ENCODE measurements at regions not wholly inside any gene's neighbourhood (a gene's known extent, or its start where the extent isn't known, plus 50 kb on each side); places are given as distances from the start of the nearest gene placed in this dataset.

GRCh38 chr2:217711188-217711587 lies 291.6 kb downstream of the TNS1 start:
- TF ChIP-seq CTCF (IDR thresholded peaks at IDR 0.05) (no peak), POLR2AphosphoS5 (IDR thresholded peaks at IDR 0.05; ENCODE audit: low read depth, low read length) (no peak)

Data from Panc1 (cell line).